Gastrocnemius medialis (tissue), 4 donors: ENCODE measurements at regions not wholly inside any gene's neighbourhood (a gene's known extent, or its start where the extent isn't known, plus 50 kb on each side); places are given as distances from the start of the nearest gene placed in this dataset.

ENCODE experiments used
- CTCF ChIP-seq, 5 experiments: fragments of 450-650 bp in 3 of 5; fragments of 200-600 bp in 2 of 5; sonication (generic) in 2 of 5; IDR thresholded peaks in 4 of 5; conservative IDR thresholded peaks in 1 of 5; 1 replicate in 4 of 5; 2 replicates in 1 of 5; pipeline ENCODE4 v1.5.1; 2016 to 2019; ENCODE audit warnings: antibody characterized with exemption in 5 of 5, mild to moderate bottlenecking in 3 of 5, moderate library complexity in 3 of 5
- POLR2A ChIP-seq, 2 donors: fragments of 450-650 bp; IDR thresholded peaks; one replicate each; pipeline ENCODE4 v1.6.1; 2017; ENCODE audit warnings: antibody characterized with exemption in 2 of 2, mild to moderate bottlenecking in 2 of 2, moderate library complexity in 2 of 2

GRCh38 chr13:72314210-72314609, 413.2 kb downstream of the MZT1 start:
- TF ChIP-seq CTCF (IDR thresholded peaks at IDR 0.05 in 4 of 5, conservative IDR thresholded peaks at IDR 0.05 in 1 of 5) (no peak), POLR2A (IDR thresholded peaks at IDR 0.05) (no peak)
